CD14-positive monocyte (primary cell): ENCODE measurements at regions not wholly inside any gene's neighbourhood (a gene's known extent, or its start where the extent isn't known, plus 50 kb on each side); places are given as distances from the start of the nearest gene placed in this dataset.

Experiments used
- DNase-seq, 3 donors: peaks; one replicate each; pipeline ENCODE4 v3.0.0-alpha.2; 2011 to 2022
- H2AFZ ChIP-seq: 2 replicates; pipeline ENCODE4 v1.6.0; 2012; ENCODE audit warnings: mild to moderate bottlenecking, low read depth, low read length, inconsistent platforms; ENCODE audit not compliant: insufficient read depth, poor library complexity, severe bottlenecking
- H3K27ac ChIP-seq, 2 donors: 1 replicate in 1 of 2; 2 replicates in 1 of 2; pipeline ENCODE4 v1.5.1; 2012 to 2013; ENCODE audit warnings: low read length in 2 of 2, control low read depth in 1 of 2, inconsistent platforms in 1 of 2, low read depth in 1 of 2, mild to moderate bottlenecking in 1 of 2
- H3K27me3 ChIP-seq, 2 donors: one replicate each; pipeline versions ENCODE4 v1.6.0 to v1.6.1; 2011 to 2013; ENCODE audit warnings: low read length in 2 of 2; ENCODE audit not compliant: control insufficient read depth in 2 of 2, insufficient read depth in 2 of 2
- H3K36me3 ChIP-seq, 2 donors: replicated peaks in 1 of 2; 1 replicate in 1 of 2; 2 replicates in 1 of 2; pipeline versions ENCODE4 v1.5.1 to v1.6.1; 2012 to 2013; ENCODE audit warnings: low read length in 2 of 2, control low read depth in 1 of 2, inconsistent platforms in 1 of 2, mild to moderate bottlenecking in 1 of 2; ENCODE audit not compliant: insufficient read depth in 2 of 2, control insufficient read depth in 1 of 2
- H3K4me1 ChIP-seq, 2 donors: 1 replicate in 1 of 2; 2 replicates in 1 of 2; pipeline versions ENCODE4 v1.5.1 to v1.6.1; 2012 to 2013; ENCODE audit warnings: low read length in 2 of 2, control low read depth in 1 of 2, inconsistent platforms in 1 of 2, mild to moderate bottlenecking in 1 of 2, moderate library complexity in 1 of 2; ENCODE audit not compliant: insufficient read depth in 2 of 2, control insufficient read depth in 1 of 2
- H3K4me2 ChIP-seq: replicated peaks from 2 replicates; pipeline ENCODE3; 2012; ENCODE audit warnings: low read length, moderate library complexity, mild to moderate bottlenecking; ENCODE audit not compliant: poor library complexity, severe bottlenecking; ENCODE audit errors: extremely low read depth
- H3K4me3 ChIP-seq, 3 experiments: fragments of 200-600 bp in 1 of 3; sonication (generic) in 1 of 3; replicated peaks in 1 of 3; 1 replicate in 2 of 3; 2 replicates in 1 of 3; pipeline ENCODE4 v1.5.1; 2011 to 2013; ENCODE audit warnings: low read length in 3 of 3, mild to moderate bottlenecking in 3 of 3, control low read depth in 2 of 3, low read depth in 2 of 3, inconsistent platforms in 1 of 3, moderate library complexity in 1 of 3
- H3K79me2 ChIP-seq: 2 replicates; pipeline ENCODE4 v1.6.0; 2012; ENCODE audit warnings: mild to moderate bottlenecking, control low read depth, inconsistent platforms, low read length, moderate library complexity; ENCODE audit not compliant: insufficient read depth
- H3K9ac ChIP-seq: 2 replicates; pipeline ENCODE4 v1.6.0; 2017; ENCODE audit warnings: low read length, mild to moderate bottlenecking; ENCODE audit not compliant: insufficient read depth, poor library complexity, severe bottlenecking
- H3K9me3 ChIP-seq, 2 donors: replicated peaks in 1 of 2; 1 replicate in 1 of 2; 2 replicates in 1 of 2; pipeline versions ENCODE4 v1.5.1 to v1.6.1; 2012 to 2013; ENCODE audit warnings: low read length in 2 of 2, control low read depth in 1 of 2; ENCODE audit not compliant: control insufficient read depth in 1 of 2, insufficient read depth in 1 of 2
- H4K20me1 ChIP-seq: 2 replicates; pipeline ENCODE4 v1.6.0; 2012; ENCODE audit warnings: mild to moderate bottlenecking, low read length, control low read depth, moderate library complexity; ENCODE audit not compliant: insufficient read depth
- H3K27ac Mint-ChIP-seq, 7 donors: one replicate each; pipeline ENCODE4 v1.8.0; 2020; ENCODE audit warnings: mild to moderate bottlenecking in 7 of 7, mixed read lengths in 7 of 7, moderate library complexity in 6 of 7, inconsistent platforms in 2 of 7
- H3K27me3 Mint-ChIP-seq, 3 donors: one replicate each; pipeline ENCODE4 v1.8.0; 2021 to 2022; ENCODE audit warnings: low read depth in 3 of 3, mild to moderate bottlenecking in 3 of 3, mixed read lengths in 3 of 3, moderate library complexity in 3 of 3, inconsistent platforms in 1 of 3
- H3K36me3 Mint-ChIP-seq, 2 donors: one replicate each; pipeline ENCODE4 v1.8.0; 2020; ENCODE audit warnings: mixed read lengths in 2 of 2, inconsistent platforms in 1 of 2, mild to moderate bottlenecking in 1 of 2
- H3K4me1 Mint-ChIP-seq: one replicate; pipeline ENCODE4 v1.8.0; 2020; ENCODE audit warnings: mild to moderate bottlenecking, mixed read lengths
- H3K4me3 Mint-ChIP-seq, 2 donors: one replicate each; pipeline ENCODE4 v1.8.0; 2020; ENCODE audit warnings: mild to moderate bottlenecking in 2 of 2, mixed read lengths in 2 of 2, moderate library complexity in 1 of 2
- H3K9me3 Mint-ChIP-seq, 7 donors: one replicate each; pipeline ENCODE4 v1.8.0; 2020 to 2022; ENCODE audit warnings: mixed read lengths in 7 of 7, mild to moderate bottlenecking in 6 of 7, moderate library complexity in 6 of 7, inconsistent platforms in 2 of 7
- WGBS: methylation state at CpG from one replicate; pipeline ENCODE4 v1.1.5; 2013; ENCODE audit warnings: missing lambda C conversion rate; ENCODE audit not compliant: insufficient coverage; 5-methylcytosine and 5-hydroxymethylcytosine counted together
- intact Hi-C, 2 donors: fragments of 100-400 bp; cut with micrococcal nuclease; formaldehyde crosslinking; loops; one replicate each; pipeline versions ENCODE4 v1.15.0 to v1.15.1; 2023
- TF ChIP-seq, protein P1 (sequence below): fragments of 200-600 bp; IDR thresholded peaks from one replicate; pipeline ENCODE4 v1.8.0; 2022; ENCODE audit warnings: antibody characterized with exemption, mild to moderate bottlenecking

- intact Hi-C loops = no loop called here
- 80% methylated on average over 1 of the region's 7 CpGs for WGBS
- H3K36me3 Mint-ChIP-seq = no peaks in the 10 kb centered on the region
- no peaks in the 10 kb centered on the region for H3K36me3 ChIP-seq
- no peaks in the 10 kb centered on the region for H4K20me1 ChIP-seq
- H3K9me3 ChIP-seq = no peaks in the 10 kb centered on the region
- no peaks in the 10 kb centered on the region for H3K4me1 ChIP-seq
- no peak overlapping the region for H2AFZ ChIP-seq
- H3K79me2 ChIP-seq = no peaks in the 10 kb centered on the region
- no peak overlapping the region for H3K4me3 ChIP-seq
- no peak overlapping the region for H3K4me3 Mint-ChIP-seq
- no peak overlapping the region for H3K4me2 ChIP-seq
- H3K4me1 Mint-ChIP-seq = no peaks in the 10 kb centered on the region
- peaks cover 0 to 3% (median 0%) of the 10 kb centered on the region in 7 donors for H3K9me3 Mint-ChIP-seq
- no peak for DNase-seq
- H3K27me3 ChIP-seq = no peaks in the 10 kb centered on the region
- H3K27ac ChIP-seq = no peak overlapping the region
- H3K27ac Mint-ChIP-seq = no peak overlapping the region
- TF ChIP-seq, protein P1, sequence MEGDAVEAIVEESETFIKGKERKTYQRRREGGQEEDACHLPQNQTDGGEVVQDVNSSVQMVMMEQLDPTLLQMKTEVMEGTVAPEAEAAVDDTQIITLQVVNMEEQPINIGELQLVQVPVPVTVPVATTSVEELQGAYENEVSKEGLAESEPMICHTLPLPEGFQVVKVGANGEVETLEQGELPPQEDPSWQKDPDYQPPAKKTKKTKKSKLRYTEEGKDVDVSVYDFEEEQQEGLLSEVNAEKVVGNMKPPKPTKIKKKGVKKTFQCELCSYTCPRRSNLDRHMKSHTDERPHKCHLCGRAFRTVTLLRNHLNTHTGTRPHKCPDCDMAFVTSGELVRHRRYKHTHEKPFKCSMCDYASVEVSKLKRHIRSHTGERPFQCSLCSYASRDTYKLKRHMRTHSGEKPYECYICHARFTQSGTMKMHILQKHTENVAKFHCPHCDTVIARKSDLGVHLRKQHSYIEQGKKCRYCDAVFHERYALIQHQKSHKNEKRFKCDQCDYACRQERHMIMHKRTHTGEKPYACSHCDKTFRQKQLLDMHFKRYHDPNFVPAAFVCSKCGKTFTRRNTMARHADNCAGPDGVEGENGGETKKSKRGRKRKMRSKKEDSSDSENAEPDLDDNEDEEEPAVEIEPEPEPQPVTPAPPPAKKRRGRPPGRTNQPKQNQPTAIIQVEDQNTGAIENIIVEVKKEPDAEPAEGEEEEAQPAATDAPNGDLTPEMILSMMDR = no peak
- no peak overlapping the region for H3K9ac ChIP-seq
- peaks cover 0 to 2% (median 0%) of the 10 kb centered on the region in 3 donors for H3K27me3 Mint-ChIP-seq
Measured at GRCh38 chr2:198587741-198588140, 783.3 kb downstream of the PLCL1 start.

DNA sequence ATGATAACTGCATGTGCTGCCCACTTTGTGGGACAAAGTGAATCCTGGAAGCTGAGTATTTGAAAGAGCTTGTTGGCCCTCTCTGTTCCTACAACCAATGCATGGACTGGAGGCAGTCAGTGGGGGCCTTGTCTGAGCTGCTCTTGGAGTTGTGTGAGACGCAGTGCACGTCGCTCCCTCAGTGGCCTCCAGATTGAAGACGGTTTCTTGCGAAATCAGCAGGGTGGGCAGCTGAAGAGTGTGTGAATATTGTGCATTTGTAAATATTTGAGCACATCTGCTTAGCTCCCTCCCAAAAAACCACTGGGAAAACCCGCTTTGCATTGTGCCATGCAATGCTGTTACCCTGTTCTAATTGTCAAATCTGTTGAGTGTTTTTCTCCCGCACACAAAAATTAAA, 782.8 kb downstream of the PLCL1 start:
- TF ChIP-seq, protein P1 = no peak
- Mint-ChIP-seq H3K4me3 (no peak overlapping the region), H3K36me3 (no peaks in the 10 kb centered on the region), H3K27me3 (peaks cover 0 to 2% (median 0%) of the 10 kb centered on the region in 3 donors), H3K9me3 (peaks cover 0 to 3% (median 0%) of the 10 kb centered on the region in 7 donors), H3K4me1 (no peaks in the 10 kb centered on the region), H3K27ac (no peak overlapping the region)
- no peaks in the 10 kb centered on the region for H3K27me3 ChIP-seq
- H3K79me2 ChIP-seq = no peaks in the 10 kb centered on the region
- no peak overlapping the region for H2AFZ ChIP-seq
- intact Hi-C loops = no loop called here
- H3K4me2 ChIP-seq = no peak overlapping the region
- no peaks in the 10 kb centered on the region for H4K20me1 ChIP-seq
- WGBS = no CpG with 5 or more reads among the region's 7 CpGs
- H3K4me3 ChIP-seq = no peak overlapping the region
- H3K4me1 ChIP-seq = no peaks in the 10 kb centered on the region
- no peak for DNase-seq
- no peak overlapping the region for H3K27ac ChIP-seq
- no peaks in the 10 kb centered on the region for H3K36me3 ChIP-seq
- no peaks in the 10 kb centered on the region for H3K9me3 ChIP-seq
- H3K9ac ChIP-seq = no peak overlapping the region
